Endothelial cell of umbilical vein (primary cell): ENCODE measurements at regions not wholly inside any gene's neighbourhood (a gene's known extent, or its start where the extent isn't known, plus 50 kb on each side); places are given as distances from the start of the nearest gene placed in this dataset.

Experiments used
- BruUV-seq: library from RNA; stranded (reverse); fragments of 400-500 nt; replicated peaks from 2 replicates; lab custom pipeline; 2021; lab: Mats Ljungman, UMichigan
- CTCF ChIA-PET: fragments of 300-600, 350-600 bp; sonication (Branson Sonifier 250); formaldehyde crosslinking; loops from one replicate; lab custom pipeline; 2021; ENCODE audit warnings: antibody characterized with exemption, inconsistent platforms; lab: Charles Lee
- POLR2A ChIA-PET: fragments of 300-600, 350-600 bp; sonication (Branson Sonifier 250); formaldehyde crosslinking; loops from one replicate; lab custom pipeline; 2021; ENCODE audit warnings: antibody characterized with exemption, inconsistent platforms; lab: Charles Lee
- DNase-seq: peaks from one replicate; pipeline ENCODE4 v3.0.0-alpha.2; 2011; ENCODE audit warnings: low read depth, low spot score
- FAIRE-seq: peaks from 2 replicates; lab custom pipeline; 2011; peaks lifted over from hg19 to GRCh38; lab: Jason Lieb, UNC
- H2AFZ ChIP-seq: 2 replicates; pipeline ENCODE4 v1.6.0; 2012; ENCODE audit warnings: low read depth, low read length, control low read depth, inconsistent platforms
- H3K27ac ChIP-seq: 2 replicates; pipeline ENCODE4 v1.5.1; 2011; ENCODE audit warnings: low read depth, mild to moderate bottlenecking, control low read depth, low read length, moderate library complexity; ENCODE audit not compliant: insufficient read depth
- H3K27me3 ChIP-seq, 2 experiments: 2 replicates each; pipeline versions ENCODE4 v1.6.0 to v1.6.1; 2011; ENCODE audit warnings: low read length in 2 of 2, mixed read lengths in 1 of 2; ENCODE audit not compliant: control insufficient read depth in 2 of 2, insufficient read depth in 2 of 2
- H3K36me3 ChIP-seq, 2 experiments: 2 replicates in 1 of 2; 3 replicates in 1 of 2; pipeline ENCODE4 v1.5.1; 2011; ENCODE audit warnings: low read length in 2 of 2, mild to moderate bottlenecking in 1 of 2, moderate library complexity in 1 of 2; ENCODE audit not compliant: control insufficient read depth in 2 of 2, insufficient read depth in 2 of 2; ENCODE audit errors: extremely low read depth in 1 of 2
- H3K4me1 ChIP-seq: 3 replicates; pipeline ENCODE4 v1.5.1; 2011; ENCODE audit warnings: mild to moderate bottlenecking, low read length; ENCODE audit not compliant: control insufficient read depth, insufficient read depth; ENCODE audit errors: extremely low read depth
- H3K4me2 ChIP-seq: 2 replicates; pipeline ENCODE4 v1.6.1; 2011; ENCODE audit warnings: low read length, control low read depth, mixed read lengths; ENCODE audit not compliant: insufficient read depth
- H3K4me3 ChIP-seq, 3 experiments: fragments of 200-600 bp in 1 of 3; sonication (generic), shearing (Covaris generic) in 1 of 3; replicated peaks in 1 of 3; 2 replicates each; pipeline ENCODE4 v1.5.1; 2011 to 2016; ENCODE audit warnings: control low read depth in 3 of 3, low read length in 3 of 3, mild to moderate bottlenecking in 2 of 3, inconsistent platforms in 1 of 3, low read depth in 1 of 3, moderate library complexity in 1 of 3; ENCODE audit not compliant: insufficient read depth in 1 of 3
- H3K79me2 ChIP-seq: 2 replicates; pipeline ENCODE4 v1.6.0; 2012; ENCODE audit warnings: low read length, inconsistent platforms; ENCODE audit not compliant: control insufficient read depth, insufficient read depth
- H3K9ac ChIP-seq: replicated peaks from 2 replicates; pipeline ENCODE3; 2011; ENCODE audit warnings: low read length, control low read depth; ENCODE audit not compliant: insufficient read depth; ENCODE audit errors: extremely low read depth
- H3K9me1 ChIP-seq: replicated peaks from 3 replicates; pipeline ENCODE4 v1.6.0; 2011; ENCODE audit warnings: mild to moderate bottlenecking, low read length; ENCODE audit not compliant: control insufficient read depth, insufficient read depth; ENCODE audit errors: extremely low read depth
- H3K9me3 ChIP-seq: replicated peaks from 2 replicates; pipeline ENCODE4 v1.5.1; 2012; ENCODE audit warnings: low read length, inconsistent platforms; ENCODE audit not compliant: control insufficient read depth, insufficient read depth
- H4K20me1 ChIP-seq: replicated peaks from 2 replicates; pipeline ENCODE3; 2011; ENCODE audit warnings: mild to moderate bottlenecking, low read length; ENCODE audit not compliant: control insufficient read depth, insufficient read depth; ENCODE audit errors: extremely low read depth
- CTCF ChIP-seq, 2 donors: IDR thresholded peaks; 1 replicate in 1 of 2; 2 replicates in 1 of 2; pipeline ENCODE4 v1.5.1; 2011; ENCODE audit warnings: low read length in 2 of 2, mild to moderate bottlenecking in 2 of 2, moderate library complexity in 2 of 2, control low read depth in 1 of 2, inconsistent platforms in 1 of 2, low read depth in 1 of 2; ENCODE audit not compliant: insufficient read depth in 1 of 2; ENCODE audit errors: extremely low read depth in 1 of 2
- EZH2 ChIP-seq: IDR thresholded peaks from 2 replicates; pipeline ENCODE4 v1.6.1; 2012; ENCODE audit warnings: borderline replicate concordance, low read depth, mild to moderate bottlenecking, moderate library complexity, low read length, inconsistent platforms; ENCODE audit not compliant: severe bottlenecking
- FOS ChIP-seq: IDR thresholded peaks from 2 replicates; pipeline ENCODE4 v1.6.1; 2011; ENCODE audit warnings: mild to moderate bottlenecking, low read length, moderate library complexity, borderline replicate concordance; ENCODE audit not compliant: insufficient read depth
- GATA2 ChIP-seq: IDR thresholded peaks from 2 replicates; pipeline ENCODE4 v1.7.0; 2011; ENCODE audit warnings: low read depth, mild to moderate bottlenecking, moderate library complexity, mixed read lengths, low read length; ENCODE audit not compliant: insufficient read length, insufficient read depth
- JUN ChIP-seq: IDR thresholded peaks from 2 replicates; pipeline ENCODE4 v1.6.1; 2011; ENCODE audit warnings: borderline replicate concordance, low read depth; ENCODE audit not compliant: insufficient read length, insufficient read depth
- MAX ChIP-seq: IDR thresholded peaks from 2 replicates; pipeline ENCODE4 v1.6.1; 2011; ENCODE audit not compliant: insufficient read depth, insufficient read length
- MYC ChIP-seq: IDR thresholded peaks from one replicate; pipeline ENCODE4 v1.6.1; 2011; ENCODE audit warnings: mild to moderate bottlenecking, low read depth, low read length
- POLR2A ChIP-seq: IDR thresholded peaks from 2 replicates; pipeline ENCODE4 v1.6.1; 2012; ENCODE audit warnings: low read depth, mild to moderate bottlenecking, control low read depth, low read length
- POLR2AphosphoS5 ChIP-seq: IDR thresholded peaks from 2 replicates; pipeline ENCODE4 v1.6.1; 2012; ENCODE audit warnings: low read depth, mild to moderate bottlenecking, control low read depth, low read length, moderate library complexity; ENCODE audit not compliant: insufficient read depth
- dilution Hi-C: fragments of 300-500 bp; cut with MboI; formaldehyde crosslinking; loops from one replicate; pipeline ENCODE4 v1.15.0; 2019; ENCODE audit warnings: low sequenced_read_pairs; ENCODE audit not compliant: extremely low pct_ligation_motif_present
- intact Hi-C: fragments of 100-400 bp; cut with micrococcal nuclease; formaldehyde crosslinking; loops from one replicate; pipeline ENCODE4 v1.10.0; 2022

- Histone ChIP-seq H3K27ac (no peak overlapping the region), H2AFZ (no peak overlapping the region), H3K27me3 (no peaks in the 10 kb centered on the region), H3K9me1 (no peaks in the 10 kb centered on the region), H3K9ac (no peak overlapping the region), H3K4me2 (no peak overlapping the region), H3K9me3 (no peaks in the 10 kb centered on the region), H3K79me2 (no peaks in the 10 kb centered on the region), H4K20me1 (no peaks in the 10 kb centered on the region), H3K4me3 (no peak overlapping the region), H3K36me3 (no peaks in the 10 kb centered on the region), H3K4me1 (no peaks in the 10 kb centered on the region)
- ChIA-PET POLR2A (no interaction called here), CTCF (interaction anchor here (1.0 kb wide), 1 partner anchor 10 kb away, joined by 3 read pairs; no protein-coding TSS in a partner anchor)
- no TSS peak for BruUV-seq
- dilution Hi-C loops (no loop called here), intact Hi-C loops (loop anchor here (10.0 kb wide), 1 partner anchor 263 kb away; no protein-coding TSS in a partner anchor)
- FAIRE-seq, result no peak
- TF ChIP-seq POLR2A (no peak), MYC (no peak)
- no peak for DNase-seq
These were observed 153.3 kb upstream of the ERCC6L2 start for GRCh38 chr9:95722141-95722540.

- intact Hi-C loops, result loop anchor here (10.0 kb wide), 1 partner anchor 264 kb away; no protein-coding TSS in a partner anchor
These were observed 154.4 kb upstream of the ERCC6L2 start for GRCh38 chr9:95721061-95721531.

More at GRCh38 chr9:95721061-95721531, 154.4 kb upstream of the ERCC6L2 start:
- H3K4me2 ChIP-seq, result no peak overlapping the region
- BruUV-seq, result no TSS peak
- dilution Hi-C loops, result no loop called here
- no peaks in the 10 kb centered on the region for H3K79me2 ChIP-seq
- H3K27me3 ChIP-seq, result no peaks in the 10 kb centered on the region
- no peaks in the 10 kb centered on the region for H3K36me3 ChIP-seq
- DNase-seq (no peak), FAIRE-seq (no peak)
- ChIA-PET POLR2A (no interaction called here), CTCF (interaction anchor here (1.7 kb wide), 1 partner anchor 15 kb away, joined by 4 read pairs; no protein-coding TSS in a partner anchor)
- no peaks in the 10 kb centered on the region for H3K4me1 ChIP-seq
- no peaks in the 10 kb centered on the region for H4K20me1 ChIP-seq
- no peak overlapping the region for H2AFZ ChIP-seq
- no peaks in the 10 kb centered on the region for H3K9me3 ChIP-seq
- no peaks in the 10 kb centered on the region for H3K9me1 ChIP-seq
- no peak overlapping the region for H3K4me3 ChIP-seq
- no peak overlapping the region for H3K9ac ChIP-seq
- H3K27ac ChIP-seq, result no peak overlapping the region
- TF ChIP-seq FOS, result no peak
- no peak for TF ChIP-seq GATA2
- no peak for TF ChIP-seq MAX
- no peak for TF ChIP-seq POLR2A
- no peak for TF ChIP-seq CTCF (IDR thresholded peaks at IDR 0.05; ENCODE audit: extremely low read depth in 1 of 2, insufficient read depth in 1 of 2, low read depth in 1 of 2, low read length in 2 of 2)
- TF ChIP-seq POLR2AphosphoS5, result no peak
- TF ChIP-seq MYC, result no peak
- TF ChIP-seq JUN, result no peak
- TF ChIP-seq EZH2, result no peak
